NB4 (cell line): ENCODE measurements at regions not wholly inside any gene's neighbourhood (a gene's known extent, or its start where the extent isn't known, plus 50 kb on each side); places are given as distances from the start of the nearest gene placed in this dataset.

ENCODE experiments used
- DNase-seq: peaks from one replicate; pipeline ENCODE4 v3.0.0; 2010; ENCODE audit warnings: low read depth
- H3K4me3 ChIP-seq: one replicate; pipeline ENCODE4 v1.5.1; 2011; ENCODE audit warnings: mild to moderate bottlenecking, low read depth, low read length, moderate library complexity
- MYC ChIP-seq: IDR thresholded peaks from 2 replicates; pipeline ENCODE4 v1.6.1; 2011; ENCODE audit warnings: low read depth, low read length
- POLR2A ChIP-seq: IDR thresholded peaks from 2 replicates; pipeline ENCODE4 v1.6.1; 2011; ENCODE audit warnings: mild to moderate bottlenecking; ENCODE audit not compliant: insufficient read length; ENCODE audit errors: extremely low read depth
- TF ChIP-seq, protein P1 (sequence below): IDR thresholded peaks from one replicate; pipeline ENCODE4 v1.5.1; 2012; ENCODE audit warnings: low read depth, low read length
- TF ChIP-seq, protein P2 (sequence below): IDR thresholded peaks from 2 replicates; pipeline ENCODE4 v1.6.1; 2011; ENCODE audit warnings: low read depth, low read length

DNA sequence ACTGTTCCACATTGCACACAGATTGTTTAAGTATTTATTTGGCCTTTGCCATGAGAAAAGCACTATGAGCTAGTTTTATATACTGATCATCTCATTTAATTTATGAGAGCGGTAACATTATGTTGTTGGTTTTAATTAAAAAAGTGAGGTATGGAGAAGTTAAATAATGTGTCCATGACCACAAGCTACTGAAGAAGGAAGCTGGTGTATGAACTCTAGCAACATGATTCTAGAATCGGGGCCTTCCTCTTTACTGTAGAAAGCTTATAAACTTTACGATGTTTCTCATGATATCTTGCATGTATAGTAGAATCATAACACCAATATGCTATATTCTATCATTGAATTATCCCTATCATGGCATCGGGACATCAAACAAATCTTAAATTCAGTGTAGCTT lies 52.9 kb upstream of the CDH18 start:
- no peak overlapping the region for H3K4me3 ChIP-seq
- TF ChIP-seq POLR2A, result no peak
- TF ChIP-seq MYC, result no peak
- TF ChIP-seq, protein P1, sequence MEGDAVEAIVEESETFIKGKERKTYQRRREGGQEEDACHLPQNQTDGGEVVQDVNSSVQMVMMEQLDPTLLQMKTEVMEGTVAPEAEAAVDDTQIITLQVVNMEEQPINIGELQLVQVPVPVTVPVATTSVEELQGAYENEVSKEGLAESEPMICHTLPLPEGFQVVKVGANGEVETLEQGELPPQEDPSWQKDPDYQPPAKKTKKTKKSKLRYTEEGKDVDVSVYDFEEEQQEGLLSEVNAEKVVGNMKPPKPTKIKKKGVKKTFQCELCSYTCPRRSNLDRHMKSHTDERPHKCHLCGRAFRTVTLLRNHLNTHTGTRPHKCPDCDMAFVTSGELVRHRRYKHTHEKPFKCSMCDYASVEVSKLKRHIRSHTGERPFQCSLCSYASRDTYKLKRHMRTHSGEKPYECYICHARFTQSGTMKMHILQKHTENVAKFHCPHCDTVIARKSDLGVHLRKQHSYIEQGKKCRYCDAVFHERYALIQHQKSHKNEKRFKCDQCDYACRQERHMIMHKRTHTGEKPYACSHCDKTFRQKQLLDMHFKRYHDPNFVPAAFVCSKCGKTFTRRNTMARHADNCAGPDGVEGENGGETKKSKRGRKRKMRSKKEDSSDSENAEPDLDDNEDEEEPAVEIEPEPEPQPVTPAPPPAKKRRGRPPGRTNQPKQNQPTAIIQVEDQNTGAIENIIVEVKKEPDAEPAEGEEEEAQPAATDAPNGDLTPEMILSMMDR, result no peak
- TF ChIP-seq, protein P2, sequence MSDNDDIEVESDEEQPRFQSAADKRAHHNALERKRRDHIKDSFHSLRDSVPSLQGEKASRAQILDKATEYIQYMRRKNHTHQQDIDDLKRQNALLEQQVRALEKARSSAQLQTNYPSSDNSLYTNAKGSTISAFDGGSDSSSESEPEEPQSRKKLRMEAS, result no peak
- DNase-seq, result no peak
